HG02943 (cell line): ENCODE measurements at regions not wholly inside any gene's neighbourhood (a gene's known extent, or its start where the extent isn't known, plus 50 kb on each side); places are given as distances from the start of the nearest gene placed in this dataset.
"Not testable (repeated sequence)": the region's sequence is repeated elsewhere in the genome, so short reads cannot be mapped to it uniquely, and the experiment has no call there.

Experiments
- ATAC-seq: cut with Tn5 transposase; IDR thresholded peaks from one replicate; pipeline ENCODE4 v1.9.1; 2021; ENCODE audit warnings: mild to moderate bottlenecking, low read depth, moderate library complexity; ENCODE audit not compliant: unreplicated experiment

DNA sequence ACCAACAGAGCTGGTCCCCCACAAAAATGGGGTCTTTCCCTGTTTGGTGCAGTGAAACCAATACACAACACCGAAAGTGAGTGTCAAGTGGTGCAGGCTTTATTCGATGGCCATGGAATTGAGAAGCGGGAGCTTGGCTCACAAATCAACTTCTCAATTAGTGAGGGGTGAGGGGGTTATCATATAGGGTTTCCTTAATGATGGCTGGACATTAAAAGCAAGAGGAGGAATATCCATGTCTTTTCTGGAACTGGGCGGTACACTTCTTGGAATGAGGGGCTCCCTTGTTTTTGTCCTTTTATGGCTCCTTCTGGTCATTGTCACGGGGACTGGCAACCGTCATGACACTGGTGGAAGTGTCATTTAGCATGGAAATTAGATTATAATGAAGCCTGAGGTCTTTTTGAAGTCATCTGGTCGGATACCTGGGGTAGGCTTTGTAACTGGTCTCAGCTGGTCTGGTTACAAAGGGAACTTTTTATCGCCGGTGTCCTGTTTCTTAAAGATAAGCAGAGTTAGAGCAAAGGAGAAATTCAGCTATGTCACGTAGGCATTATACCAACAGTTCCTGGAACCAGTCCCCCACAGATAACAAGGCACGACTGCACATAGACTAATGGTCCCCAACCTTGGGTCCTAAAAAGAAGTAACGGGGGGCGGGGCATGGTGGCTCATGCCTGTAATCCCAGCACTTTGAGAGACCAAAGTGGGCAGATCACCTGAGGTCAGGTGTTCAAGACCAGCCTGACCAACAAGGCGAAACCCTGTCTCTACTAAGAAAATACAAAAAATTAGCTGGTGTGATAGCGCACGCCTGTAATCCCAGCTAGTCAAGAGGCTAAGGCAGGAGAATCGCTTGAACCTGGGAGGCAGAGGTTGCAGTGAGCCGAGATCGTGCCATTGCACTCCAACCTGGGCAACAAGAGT, 93.5 kb upstream of the NDUFV2 start:
- no peak for ATAC-seq

DNA sequence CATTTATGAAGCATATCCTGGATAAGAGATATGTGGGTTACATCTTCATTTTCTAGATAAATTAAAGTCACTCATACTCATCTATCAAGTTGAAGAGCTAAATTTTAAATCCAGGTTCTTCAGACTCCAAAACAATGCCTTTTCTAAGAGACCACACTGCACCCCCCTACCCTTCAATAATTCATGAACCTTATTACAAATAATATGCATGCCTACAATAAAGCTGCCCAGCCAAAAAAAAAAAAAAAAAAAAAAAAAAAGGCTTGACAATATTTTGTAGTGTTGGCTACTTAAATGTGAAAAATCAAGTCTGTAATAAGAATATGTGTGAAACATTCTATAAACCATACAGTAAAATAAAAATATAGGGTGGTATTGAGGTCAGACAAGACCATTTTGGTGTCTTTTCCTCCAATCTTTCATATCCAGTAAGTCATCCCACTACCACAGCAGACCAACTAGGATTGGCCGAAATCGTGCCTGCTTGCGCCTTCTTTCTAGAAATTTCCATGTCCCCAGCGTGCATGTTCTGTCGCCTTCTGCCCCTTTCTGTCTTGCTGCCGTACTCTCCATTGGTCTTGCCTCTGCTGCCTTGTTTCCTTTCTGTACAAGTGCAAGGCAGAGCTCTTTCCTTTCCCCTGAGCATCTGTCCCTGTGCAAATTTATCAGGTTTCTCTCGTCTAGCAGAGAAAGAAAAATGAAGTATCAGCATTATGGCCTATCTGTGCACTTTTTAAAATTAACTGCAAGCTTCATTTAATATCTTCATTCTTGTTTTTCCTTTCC, 92.6 kb upstream of the NDUFV2 start:
- ATAC-seq = no peak

DNA sequence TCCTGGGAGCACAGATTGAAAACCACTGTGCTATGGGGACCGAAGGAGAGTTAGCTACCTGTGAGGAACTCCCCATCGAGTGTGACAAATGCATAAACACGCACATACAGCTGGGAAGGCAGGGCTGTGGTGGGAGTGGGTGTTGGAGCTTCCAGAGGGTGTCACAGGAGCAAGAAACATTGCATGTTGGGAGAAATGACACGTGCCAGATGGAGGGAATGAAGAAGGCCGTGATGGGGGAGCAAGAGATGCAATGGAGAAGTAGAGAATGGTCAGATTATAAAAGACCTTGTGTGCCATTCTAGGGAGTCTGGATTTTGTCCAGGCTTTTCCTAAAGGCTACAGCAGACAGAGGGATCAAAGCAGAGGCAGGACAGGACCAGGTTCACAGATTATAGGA, 91.1 kb upstream of the NDUFV2 start:
- no peak for ATAC-seq

DNA sequence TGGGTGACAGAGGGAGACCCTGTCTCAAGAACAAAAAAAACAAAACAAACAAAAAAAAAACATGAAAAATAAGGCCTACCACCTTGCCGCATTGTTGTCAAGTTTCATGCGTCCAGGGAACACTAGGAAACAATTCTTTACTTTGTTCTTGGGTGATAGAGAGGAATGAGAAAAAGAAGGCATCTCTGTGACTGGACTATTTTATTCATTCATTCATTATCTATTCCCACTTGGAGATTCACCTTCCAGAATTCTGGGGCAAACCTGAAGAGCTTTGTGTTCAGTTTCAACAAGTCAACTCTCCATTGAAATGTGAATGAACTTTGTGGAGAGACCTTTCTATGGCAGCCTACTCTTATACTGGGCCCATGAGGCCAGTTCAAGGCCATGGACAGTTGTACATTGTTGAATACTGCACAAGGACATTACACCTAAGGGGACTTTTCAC, 88.5 kb upstream of the NDUFV2 start:
- no peak for ATAC-seq

DNA sequence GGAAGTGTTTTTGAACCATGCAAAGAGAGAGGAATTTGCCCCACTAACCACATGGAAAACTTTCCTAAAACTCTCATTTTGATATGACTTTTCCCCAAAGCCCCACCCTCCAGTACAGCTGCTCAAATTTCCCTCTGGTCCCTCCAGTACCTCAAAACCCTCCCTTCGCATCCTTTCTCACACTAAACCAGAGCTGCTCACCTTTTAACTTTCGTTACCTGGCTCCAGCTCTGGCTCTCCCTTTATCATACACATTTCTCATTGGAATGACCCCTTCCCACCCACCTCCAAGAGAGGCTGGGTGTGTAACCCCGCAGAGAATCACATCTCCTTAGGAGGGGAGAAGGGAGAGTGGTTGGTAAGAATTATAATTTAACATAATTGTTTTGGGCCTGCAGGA, 86.8 kb upstream of the NDUFV2 start:
- ATAC-seq = no peak

DNA sequence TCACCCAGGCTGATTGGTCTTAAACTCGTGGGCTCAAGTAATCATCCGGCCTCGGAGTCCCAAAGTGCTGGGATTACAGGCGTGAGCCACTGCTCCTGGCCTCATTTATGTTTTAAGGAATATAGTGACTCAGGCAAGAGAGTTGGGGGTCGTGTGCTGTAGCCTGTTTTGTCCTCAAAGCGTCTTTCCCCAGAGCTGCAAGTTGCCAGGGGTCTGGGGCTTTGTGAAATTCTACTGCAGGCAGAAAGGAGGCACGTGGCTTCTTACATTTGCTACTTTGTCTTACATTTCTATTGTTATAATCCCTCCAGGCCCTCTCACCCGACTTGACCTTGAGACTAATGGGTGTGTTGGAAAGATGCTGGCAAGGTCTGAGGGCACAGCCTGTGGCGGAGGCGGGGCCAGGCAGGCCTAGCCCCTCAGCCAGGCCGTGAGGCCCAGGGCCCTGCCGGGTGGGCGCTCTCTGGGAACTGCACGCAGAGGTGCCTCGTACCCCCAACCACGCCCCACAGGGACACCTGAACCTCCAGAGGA, 85.8 kb upstream of the NDUFV2 start:
- peak; percentile 47 for ATAC-seq

DNA sequence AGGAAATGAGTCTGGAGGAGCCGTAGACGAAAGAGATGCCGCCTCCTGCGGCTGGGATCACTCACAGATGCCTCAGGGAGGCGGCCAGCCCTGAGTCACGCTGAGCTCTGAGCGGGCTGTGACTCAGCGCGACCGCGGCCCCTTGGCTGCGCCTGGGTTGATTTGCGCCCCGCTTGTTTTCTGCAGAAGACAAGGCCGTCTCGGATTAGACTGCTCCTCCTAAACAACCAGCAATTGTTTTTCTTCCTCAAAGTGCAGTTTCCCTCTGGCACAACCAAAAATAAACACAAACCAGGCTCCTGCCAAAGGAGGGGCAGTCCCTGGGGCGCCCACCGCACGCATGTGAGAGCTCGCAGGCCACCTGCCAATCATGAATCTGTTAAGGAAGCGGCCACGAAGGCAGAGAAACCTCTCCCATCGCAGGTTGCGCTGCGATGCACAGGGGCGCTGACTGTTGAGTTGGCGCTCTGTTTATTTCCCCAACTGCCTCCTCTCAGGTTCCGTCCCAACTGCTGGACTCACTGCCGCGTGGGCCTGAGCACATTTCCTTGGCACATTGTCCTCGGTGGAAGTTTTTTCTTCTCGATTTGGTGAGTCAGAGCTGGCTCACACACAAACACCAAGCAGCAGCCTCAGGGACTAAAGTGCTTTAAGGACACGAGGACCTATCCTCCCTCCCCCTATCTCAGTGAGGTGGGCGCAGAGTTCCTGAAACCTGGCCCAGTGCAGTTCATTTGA, 85.2 kb upstream of the NDUFV2 start:
- ATAC-seq = peak; percentile 75

DNA sequence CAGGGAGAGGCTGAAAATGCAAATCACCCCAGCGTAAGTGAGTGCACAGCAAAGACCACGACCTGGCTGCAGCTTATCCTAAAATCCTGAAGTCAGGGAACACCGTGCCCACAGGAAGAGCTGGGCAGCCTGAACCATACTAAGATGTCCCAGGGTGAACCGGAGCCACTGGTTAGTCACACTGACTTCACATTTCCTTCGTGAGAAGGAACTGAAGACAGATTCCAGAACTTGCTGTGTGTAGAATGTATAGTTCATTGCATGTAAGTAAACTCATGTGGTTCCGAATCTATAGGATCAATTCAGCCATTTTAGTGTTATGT, 84.6 kb upstream of the NDUFV2 start:
- no peak for ATAC-seq

DNA sequence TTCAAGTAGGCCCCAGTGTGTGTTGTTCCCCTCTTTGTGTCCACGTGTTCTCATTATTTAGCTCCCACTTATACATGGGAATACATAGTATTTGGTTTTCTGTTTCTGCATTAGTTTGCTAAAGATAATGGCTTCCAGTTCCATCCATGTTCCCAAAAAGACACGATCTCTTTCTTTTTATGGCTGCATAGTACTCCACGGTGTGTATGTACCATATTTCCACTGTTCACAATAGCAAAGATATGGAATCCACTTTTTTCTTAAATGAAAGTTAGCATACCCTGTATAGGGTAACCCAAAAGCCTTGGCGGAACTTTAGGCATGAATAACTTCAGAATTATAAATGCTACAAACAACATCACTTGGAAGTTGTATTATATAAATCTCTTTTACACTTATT, 83.4 kb upstream of the NDUFV2 start:
- no peak for ATAC-seq

DNA sequence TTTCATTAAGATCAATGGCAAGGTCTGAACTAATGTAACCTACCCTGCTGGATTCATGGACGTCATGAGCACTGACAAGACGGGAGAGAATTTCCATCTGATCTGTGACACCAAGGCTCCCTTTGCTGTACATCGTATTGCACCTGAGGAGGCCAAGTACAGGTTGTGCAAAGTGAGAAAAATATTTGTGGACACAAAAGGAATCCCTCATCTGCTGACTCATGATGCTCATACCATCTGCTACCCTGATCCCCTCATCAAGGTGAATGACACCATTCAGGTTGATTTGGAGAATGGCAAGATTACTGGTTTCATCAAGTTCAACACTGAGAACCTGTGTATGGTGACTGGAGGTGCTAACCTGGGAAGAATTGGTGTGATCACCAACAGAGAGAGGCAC, 82.3 kb upstream of the NDUFV2 start:
- ATAC-seq = no peak

DNA sequence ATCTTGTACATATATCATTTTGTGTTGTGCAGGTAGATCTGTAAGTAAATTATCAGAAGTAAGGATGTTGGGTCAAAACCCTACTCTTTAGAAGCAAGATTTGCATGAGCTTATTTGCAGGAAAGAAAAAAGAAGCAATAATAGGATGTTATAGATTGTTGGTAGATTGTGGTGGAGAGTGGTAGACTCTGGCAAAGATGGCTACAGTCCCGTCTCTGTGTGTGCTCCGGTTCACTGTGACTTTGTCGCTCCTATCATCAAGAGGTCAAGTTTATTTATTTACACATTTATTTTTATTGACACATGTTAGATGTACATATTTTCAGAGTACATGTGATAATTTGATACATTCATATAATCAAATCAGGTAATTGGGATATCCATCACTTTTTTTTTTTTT, 81.0 kb upstream of the NDUFV2 start:
- ATAC-seq = no peak

DNA sequence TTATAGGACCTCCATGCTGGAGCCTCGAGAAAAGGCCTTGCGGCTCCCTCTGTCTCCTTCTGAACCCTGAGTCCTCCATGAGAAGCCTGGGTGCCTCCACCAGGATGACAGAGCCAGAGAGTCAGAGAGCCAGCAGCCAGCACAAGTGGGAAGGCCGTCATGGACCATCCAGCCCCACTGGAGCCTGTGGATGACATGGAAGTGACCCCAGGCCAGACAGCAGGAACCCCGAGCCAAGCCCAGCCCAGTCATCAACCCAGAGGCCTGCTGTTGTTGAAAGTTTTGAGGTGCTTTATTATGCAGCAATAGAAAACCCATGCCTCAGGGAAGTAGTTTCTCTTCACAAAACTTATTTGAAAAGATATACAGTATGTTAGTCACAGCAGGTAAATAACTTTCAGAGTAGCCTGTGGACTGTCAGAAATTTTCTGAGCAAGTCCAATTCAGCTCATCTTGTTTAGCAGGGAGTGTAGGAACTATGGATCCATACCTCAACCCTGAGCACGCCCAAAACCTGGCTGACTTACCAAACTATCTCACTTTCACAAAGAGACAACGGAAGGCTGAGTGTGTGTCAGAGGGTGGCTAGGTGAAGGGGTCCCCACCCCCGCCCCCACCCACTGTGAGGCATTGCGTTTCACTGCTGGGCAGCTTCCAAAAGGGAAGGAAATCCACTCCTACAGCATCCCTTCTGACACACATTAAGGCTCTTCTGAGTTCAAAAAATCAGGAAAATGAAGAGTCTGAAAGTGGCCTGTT, 79.9 kb upstream of the NDUFV2 start:
- no peak for ATAC-seq

DNA sequence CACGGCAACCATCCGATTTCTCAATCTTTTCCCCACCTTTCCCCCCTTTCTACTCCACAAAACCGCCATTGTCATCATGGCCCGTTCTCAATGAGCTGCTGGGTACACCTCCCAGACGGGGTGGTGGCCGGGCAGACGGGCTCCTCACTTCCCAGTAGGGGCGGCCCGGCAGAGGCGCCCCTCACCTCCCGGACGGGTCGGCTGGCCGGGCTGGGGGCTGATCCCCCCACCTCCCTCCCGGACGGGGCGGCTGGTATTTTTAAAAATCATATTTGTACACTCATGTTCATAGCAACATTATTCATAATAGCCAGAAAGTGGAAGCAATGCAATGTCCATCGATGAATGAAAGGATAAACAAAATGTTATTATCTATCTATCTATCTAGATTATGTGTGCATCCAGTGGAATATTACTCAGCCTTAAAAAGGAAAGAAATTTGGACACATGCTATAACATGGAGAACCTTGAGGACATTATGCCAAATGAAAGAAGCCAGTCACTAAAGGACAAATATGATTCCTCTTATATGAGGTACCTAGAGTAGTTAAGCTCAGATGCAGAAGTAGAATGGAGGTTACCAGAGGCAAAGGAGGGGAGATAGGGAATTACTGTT, 78.4 kb upstream of the NDUFV2 start:
- not testable (repeated sequence) for ATAC-seq

DNA sequence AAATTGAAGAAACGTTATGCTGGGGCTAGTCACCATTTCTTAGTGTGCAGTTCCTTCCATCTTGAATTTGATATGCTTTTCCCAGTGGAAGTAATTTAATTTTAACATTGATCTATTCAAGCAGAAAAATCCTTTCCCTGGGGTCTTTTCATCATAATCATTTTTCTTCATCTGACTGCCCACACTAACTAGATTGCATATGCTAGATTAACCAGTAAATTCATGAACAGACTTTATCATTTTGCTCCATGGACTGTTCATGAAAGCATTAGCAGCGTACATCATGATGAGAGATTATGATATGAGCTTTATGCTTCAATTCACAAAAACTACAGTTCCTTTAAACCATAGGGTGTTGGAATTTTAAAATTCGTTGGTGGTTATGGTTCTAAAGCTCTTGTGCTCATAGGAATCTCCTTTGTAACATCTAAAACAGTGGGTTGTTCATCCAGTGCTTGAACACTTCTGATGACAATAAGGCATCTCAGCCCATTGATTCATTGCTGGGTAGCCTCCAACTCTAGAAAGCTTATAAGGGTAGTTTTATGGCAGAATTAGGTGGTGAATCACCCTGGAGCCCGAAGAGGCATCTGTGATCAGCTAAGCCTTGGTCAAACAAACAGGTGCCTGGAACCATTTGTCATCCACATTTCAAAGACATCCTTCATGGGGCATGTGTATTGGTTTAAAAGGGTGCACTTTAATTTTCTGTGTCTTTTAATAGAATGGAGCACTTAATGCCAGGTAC, 77.2 kb upstream of the NDUFV2 start:
- ATAC-seq = no peak

DNA sequence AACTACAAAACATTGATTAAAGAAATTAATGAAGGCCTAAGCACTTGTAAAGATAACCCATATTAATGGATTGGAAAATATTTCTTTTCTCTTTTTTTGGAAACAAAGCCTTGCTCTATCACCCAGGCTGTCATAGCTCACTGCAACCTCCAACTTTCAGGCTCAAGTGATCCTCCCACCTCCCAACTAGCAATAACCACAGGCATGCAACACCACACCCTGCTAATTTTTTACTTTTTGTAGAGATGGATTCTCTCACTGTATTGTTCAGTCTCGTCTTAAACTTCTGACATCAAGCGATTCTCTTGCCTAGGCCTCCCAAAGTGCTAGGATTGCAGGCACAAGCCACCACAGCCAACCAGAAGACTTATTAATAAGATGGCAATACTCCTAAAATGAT, 73.4 kb upstream of the NDUFV2 start:
- ATAC-seq = no peak

DNA sequence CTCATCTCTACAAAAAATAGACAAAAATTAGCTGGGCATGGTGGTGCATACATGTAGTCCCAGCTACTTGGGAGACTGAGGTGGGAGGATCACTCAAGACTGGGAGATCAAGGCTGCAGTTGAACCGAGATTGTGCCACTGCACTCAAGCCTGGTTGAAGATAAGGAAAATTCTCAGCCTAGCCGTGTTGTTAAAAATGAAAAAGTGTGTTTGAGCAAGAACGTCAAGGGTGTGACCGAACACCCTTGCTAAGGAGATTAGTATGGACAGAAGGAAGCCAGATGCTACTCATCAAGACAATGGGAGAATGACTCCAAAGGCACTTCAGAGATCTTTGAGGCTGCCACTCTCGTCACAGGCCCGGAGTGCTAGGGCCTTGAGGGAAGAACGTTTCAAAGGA, 70.0 kb upstream of the NDUFV2 start:
- ATAC-seq = no peak

DNA sequence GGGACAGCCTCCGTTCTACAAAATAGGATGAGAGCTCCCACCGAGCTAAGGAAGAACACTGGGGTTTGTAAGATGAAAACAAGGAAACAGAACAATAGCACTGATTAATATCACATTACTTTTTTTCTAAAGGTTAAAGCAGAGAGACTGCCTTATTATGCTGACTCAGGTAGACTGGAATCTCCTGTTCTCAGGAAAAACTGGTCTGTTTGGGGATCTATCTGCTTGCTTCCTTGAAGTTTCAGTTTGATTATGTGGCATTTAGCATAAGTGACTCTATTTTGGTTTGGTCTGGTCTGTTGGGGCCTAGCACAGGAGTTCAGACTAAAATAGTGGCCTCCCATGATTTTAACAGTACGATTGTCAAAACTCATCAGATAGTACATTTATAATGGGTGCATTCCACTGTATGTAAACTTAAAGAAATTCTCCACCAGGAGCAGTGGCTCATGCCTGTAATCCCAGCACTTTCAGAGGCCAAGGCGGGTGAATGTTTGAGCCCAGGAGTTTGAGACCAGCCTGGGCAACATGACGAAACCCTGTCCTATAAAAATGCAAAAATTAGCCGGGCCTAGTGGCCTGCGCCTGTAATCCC, 64.1 kb upstream of the NDUFV2 start:
- no peak for ATAC-seq

DNA sequence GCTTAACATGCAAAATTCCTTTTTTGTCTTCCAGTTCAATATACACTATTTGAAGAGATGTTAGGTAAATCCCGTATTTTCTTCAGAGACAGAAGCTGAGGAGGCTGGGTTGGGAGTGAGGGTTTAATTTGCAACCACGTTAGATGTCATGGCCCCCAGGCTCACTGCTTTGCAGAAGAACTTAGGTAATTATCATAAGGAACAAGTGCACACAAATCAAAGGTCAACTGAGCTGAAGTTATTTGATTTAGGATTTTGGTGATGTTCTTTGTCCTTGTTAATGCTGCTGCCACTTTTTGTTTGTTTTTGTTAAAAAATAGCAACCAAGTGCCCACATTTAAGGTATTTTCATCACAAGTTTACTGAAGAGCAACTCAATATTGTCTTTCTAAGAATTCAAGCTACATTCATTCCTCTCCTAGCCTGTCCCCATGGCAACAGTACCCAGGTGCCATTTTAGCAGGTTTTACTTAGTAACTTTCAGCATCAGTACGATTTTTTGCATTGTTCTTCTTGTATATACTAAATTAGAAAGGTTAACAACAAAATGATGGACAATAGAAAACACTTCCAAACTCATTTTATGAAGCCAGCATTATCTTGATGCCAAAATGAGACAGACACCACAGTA, 62.9 kb upstream of the NDUFV2 start:
- ATAC-seq = no peak
